HUES6 (cell line): ENCODE measurements at regions not wholly inside any gene's neighbourhood (a gene's known extent, or its start where the extent isn't known, plus 50 kb on each side); places are given as distances from the start of the nearest gene placed in this dataset.

Source experiments
- H3K27ac ChIP-seq: 2 replicates; pipeline ENCODE4 v1.7.0; 2013; ENCODE audit warnings: low read depth, mild to moderate bottlenecking, low read length, inconsistent platforms
- H3K27me3 ChIP-seq: 2 replicates; pipeline ENCODE4 v1.6.1; 2013; ENCODE audit warnings: low read length; ENCODE audit not compliant: control insufficient read depth, insufficient read depth
- H3K36me3 ChIP-seq: 2 replicates; pipeline ENCODE4 v1.6.1; 2013; ENCODE audit warnings: low read length; ENCODE audit not compliant: control insufficient read depth, insufficient read depth
- H3K4me1 ChIP-seq: 2 replicates; pipeline ENCODE4 v1.6.1; 2013; ENCODE audit warnings: low read length; ENCODE audit not compliant: control insufficient read depth, insufficient read depth
- H3K4me3 ChIP-seq: 2 replicates; pipeline ENCODE4 v1.5.1; 2013; ENCODE audit warnings: low read depth, low read length
- H3K9ac ChIP-seq: one replicate; pipeline ENCODE4 v1.6.1; 2013; ENCODE audit warnings: mild to moderate bottlenecking, low read length
- H3K9me3 ChIP-seq: 2 replicates; pipeline ENCODE4 v1.6.1; 2013; ENCODE audit warnings: low read depth, low read length; ENCODE audit not compliant: control insufficient read depth, insufficient read depth

DNA sequence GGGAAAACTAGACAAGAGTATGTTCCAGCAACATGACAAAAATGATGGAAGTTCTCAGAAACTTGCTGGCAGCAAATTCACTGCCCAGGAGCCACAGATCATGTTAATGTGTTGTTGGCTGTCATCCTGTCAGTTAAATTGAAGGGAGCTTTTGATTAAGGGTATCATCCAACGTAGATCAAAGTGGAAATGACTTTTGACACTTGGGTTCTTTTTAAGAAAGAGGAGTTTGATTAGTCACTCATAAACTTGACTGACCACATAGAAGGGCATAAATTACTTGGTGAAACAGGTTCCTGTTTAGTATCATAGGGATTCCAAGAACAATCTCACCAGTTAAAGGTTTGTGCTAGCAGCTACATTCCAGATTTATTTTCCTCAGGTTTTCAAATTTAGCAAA lies 288.7 kb downstream of the CSNK1G3 start:
- Histone ChIP-seq H3K36me3 (no peaks in the 10 kb centered on the region), H3K4me3 (no peak overlapping the region), H3K4me1 (peaks cover 29% of the 10 kb centered on the region), H3K9me3 (peaks cover 2% of the 10 kb centered on the region; the same call in 1 of the 2 replicates), H3K9ac (no peak overlapping the region), H3K27ac (no peak overlapping the region), H3K27me3 (no peaks in the 10 kb centered on the region)

DNA sequence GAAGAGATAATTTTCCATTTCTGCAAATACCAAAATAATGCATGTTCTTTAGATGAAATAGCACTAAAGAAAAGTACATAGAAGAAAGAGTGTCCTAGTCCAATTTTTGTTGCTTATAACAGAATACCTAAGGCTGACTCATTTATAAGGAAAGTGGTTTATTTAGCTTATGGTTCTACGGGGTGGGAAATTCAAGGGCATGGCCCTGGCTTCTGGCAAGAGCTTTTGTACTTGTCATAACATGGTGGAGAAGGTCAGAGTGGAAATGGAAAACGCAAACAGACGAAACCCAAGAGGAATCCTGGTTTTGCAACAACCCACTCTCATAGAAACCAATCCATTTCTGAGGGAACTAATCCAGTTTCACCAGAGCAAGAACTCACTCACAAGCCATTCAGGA lies 283.7 kb downstream of the CSNK1G3 start:
- H3K27me3 ChIP-seq, result no peaks in the 10 kb centered on the region
- no peaks in the 10 kb centered on the region for H3K4me1 ChIP-seq
- no peak overlapping the region for H3K4me3 ChIP-seq
- H3K9me3 ChIP-seq, result peaks cover 2% of the 10 kb centered on the region; the same call in 1 of the 2 replicates
- no peak overlapping the region for H3K9ac ChIP-seq
- H3K27ac ChIP-seq, result no peak overlapping the region
- no peaks in the 10 kb centered on the region for H3K36me3 ChIP-seq

DNA sequence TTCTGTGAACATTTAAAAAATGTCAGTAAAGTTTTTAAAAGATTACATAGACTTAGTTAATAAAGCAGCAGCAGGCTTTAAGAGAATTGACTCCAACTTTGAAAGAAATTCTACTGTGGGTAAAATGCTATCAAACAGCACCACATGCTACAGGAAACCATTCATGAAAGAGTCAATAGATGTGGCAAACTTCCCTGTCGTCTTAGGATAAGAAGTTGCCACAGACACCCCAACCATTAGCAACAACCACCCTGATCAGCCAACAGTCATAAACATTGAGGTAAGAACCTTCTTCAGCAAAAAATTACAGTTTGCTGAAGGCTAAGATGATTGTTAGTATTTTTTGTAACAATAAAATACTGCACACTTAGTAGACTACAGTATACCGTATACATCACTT lies 278.2 kb downstream of the CSNK1G3 start:
- no peak overlapping the region for H3K27ac ChIP-seq
- H3K27me3 ChIP-seq, result no peaks in the 10 kb centered on the region
- peaks cover 23% of the 10 kb centered on the region for H3K9me3 ChIP-seq
- H3K4me3 ChIP-seq, result no peak overlapping the region
- peaks cover 4% of the 10 kb centered on the region; the same call in 1 of the 2 replicates for H3K36me3 ChIP-seq
- H3K4me1 ChIP-seq, result peaks cover 14% of the 10 kb centered on the region
- no peak overlapping the region for H3K9ac ChIP-seq

DNA sequence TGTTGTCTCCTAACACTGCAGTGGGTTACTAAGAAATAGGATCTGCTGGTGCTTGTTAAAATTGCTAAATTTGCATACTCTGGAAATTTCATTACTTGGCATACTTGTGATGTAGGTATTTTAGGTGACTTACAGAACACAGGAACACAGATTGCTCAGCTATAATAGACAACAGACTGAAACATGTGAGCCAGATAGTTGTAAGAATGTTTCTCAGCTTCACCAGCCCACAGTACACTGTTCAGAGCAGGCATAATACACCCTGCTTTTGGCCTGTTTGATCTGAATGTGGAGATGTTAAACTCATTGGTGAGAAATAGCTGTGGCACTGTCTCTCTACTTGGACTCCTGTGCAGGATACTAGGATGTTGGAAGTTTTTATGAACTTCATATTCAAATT lies 275.7 kb downstream of the CSNK1G3 start:
- no peak overlapping the region for H3K9ac ChIP-seq
- H3K27me3 ChIP-seq, result no peaks in the 10 kb centered on the region
- peaks cover 18% of the 10 kb centered on the region for H3K4me1 ChIP-seq
- H3K27ac ChIP-seq, result no peak overlapping the region
- no peak overlapping the region for H3K4me3 ChIP-seq
- peaks cover 4% of the 10 kb centered on the region; the same call in 1 of the 2 replicates for H3K36me3 ChIP-seq
- H3K9me3 ChIP-seq, result peaks cover 23% of the 10 kb centered on the region

DNA sequence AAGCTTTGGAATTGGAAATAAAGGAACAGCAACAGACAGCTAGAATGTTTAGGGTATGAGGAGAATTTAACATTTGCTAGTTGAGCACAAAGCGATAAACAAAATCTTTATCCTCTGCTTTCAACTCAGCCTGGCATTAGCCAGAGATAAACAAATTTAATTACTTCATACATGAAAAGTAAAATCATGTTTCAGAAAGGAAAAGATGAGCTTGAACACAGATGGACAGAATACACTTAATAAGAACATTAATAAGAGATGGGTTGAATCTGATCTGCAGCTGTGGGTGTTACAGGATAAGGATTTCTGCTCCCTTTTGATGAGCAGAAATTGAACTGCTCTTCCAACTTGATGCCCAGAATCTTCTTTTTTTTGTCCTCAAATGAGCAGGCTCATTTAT lies 275.2 kb downstream of the CSNK1G3 start:
- H3K9me3 ChIP-seq, result peaks cover 23% of the 10 kb centered on the region
- no peak overlapping the region for H3K4me3 ChIP-seq
- H3K9ac ChIP-seq, result no peak overlapping the region
- H3K36me3 ChIP-seq, result peaks cover 4% of the 10 kb centered on the region; the same call in 1 of the 2 replicates
- H3K27ac ChIP-seq, result no peak overlapping the region
- H3K4me1 ChIP-seq, result peaks cover 18% of the 10 kb centered on the region
- H3K27me3 ChIP-seq, result no peaks in the 10 kb centered on the region

DNA sequence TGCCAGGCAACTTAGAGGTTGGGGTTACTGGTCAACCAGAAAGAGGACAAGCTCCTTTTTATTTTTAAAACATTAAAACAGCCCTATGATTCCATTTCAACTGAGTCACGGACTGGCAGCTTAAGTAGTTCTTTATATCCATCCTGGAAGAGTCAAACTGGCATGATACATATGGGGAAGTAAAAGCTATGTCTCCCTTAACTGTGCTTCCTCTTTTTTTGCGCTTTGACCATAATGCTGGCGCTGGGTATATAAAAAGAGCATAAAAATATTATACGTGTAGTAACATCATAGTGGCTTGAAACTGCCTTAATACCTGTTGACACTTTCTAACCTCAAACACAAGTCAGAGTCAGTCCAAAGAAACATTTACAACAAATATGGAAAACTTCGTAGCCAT lies 274.4 kb downstream of the CSNK1G3 start:
- H3K4me1 ChIP-seq, result peaks cover 18% of the 10 kb centered on the region
- peaks cover 23% of the 10 kb centered on the region for H3K9me3 ChIP-seq
- no peak overlapping the region for H3K9ac ChIP-seq
- peaks cover 4% of the 10 kb centered on the region; the same call in 1 of the 2 replicates for H3K36me3 ChIP-seq
- no peak overlapping the region for H3K4me3 ChIP-seq
- H3K27ac ChIP-seq, result no peak overlapping the region
- no peaks in the 10 kb centered on the region for H3K27me3 ChIP-seq

DNA sequence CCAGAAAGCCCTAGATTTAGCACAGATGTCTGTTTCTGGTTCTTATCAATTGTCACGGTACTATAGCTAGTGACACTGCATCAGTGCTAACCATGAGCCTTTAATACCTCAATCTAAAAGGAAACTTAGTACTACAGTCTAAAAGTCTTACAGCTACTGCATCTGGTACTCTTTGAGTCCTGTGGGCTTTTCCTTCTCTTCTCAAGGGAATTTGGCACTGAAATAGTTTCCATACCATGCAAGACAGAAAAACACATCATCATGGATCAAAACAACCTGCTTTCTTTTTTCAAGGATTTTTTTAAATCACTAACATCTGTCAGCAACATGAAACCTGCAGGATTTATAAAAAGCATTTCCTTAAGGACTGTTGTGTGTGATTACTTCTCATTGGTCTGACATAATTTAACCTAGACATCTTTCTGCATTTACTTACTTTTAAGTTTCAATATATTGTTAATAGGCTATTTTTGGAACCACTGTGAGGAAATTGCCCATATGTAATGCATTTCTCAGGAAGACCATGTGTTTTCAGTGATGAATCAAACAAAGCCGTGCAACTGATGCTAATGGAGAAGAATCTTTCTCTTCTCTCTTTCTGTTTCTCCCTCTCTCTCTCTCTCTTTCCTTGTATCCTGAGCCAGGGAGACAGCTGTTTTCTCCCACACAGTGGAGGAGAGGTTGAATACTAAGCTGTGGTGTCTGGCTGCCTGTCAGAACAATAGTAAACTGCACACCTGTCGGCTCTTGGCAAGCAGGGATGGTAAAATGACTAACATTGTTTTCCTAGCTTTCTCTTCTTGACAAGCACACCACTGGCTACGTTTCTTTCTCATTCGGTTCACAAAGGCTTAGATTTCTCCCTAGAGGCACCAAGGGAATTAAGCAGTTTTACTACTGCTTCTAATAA lies 273.4 kb downstream of the CSNK1G3 start:
- no peak overlapping the region for H3K4me3 ChIP-seq
- H3K9ac ChIP-seq, result no peak overlapping the region
- peaks cover 18% of the 10 kb centered on the region for H3K4me1 ChIP-seq
- peaks cover 4% of the 10 kb centered on the region; the same call in 1 of the 2 replicates for H3K36me3 ChIP-seq
- H3K27ac ChIP-seq, result no peak overlapping the region
- peaks cover 22% of the 10 kb centered on the region for H3K9me3 ChIP-seq
- H3K27me3 ChIP-seq, result no peaks in the 10 kb centered on the region

DNA sequence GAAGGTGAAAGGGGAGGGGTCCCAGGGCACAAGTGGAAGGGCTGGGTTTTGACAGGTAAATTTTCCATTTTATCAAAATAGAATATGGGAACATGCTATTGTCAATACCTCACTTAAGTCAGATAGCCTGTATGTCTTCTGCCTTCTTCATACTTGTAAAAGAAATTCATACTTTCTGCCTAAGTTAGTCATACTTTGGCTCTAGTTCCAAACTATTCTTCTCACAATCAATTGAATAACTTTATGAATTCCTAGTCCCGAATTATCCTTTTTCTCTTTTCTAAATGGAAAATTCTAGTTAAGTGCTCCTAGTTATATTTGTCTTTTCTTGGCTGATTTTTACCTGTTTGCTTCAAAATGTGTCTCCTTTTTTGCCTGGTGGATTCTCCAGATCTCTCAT lies 271.4 kb downstream of the CSNK1G3 start:
- H3K4me1 ChIP-seq, result peaks cover 18% of the 10 kb centered on the region
- no peak overlapping the region for H3K9ac ChIP-seq
- H3K4me3 ChIP-seq, result no peak overlapping the region
- peaks cover 2% of the 10 kb centered on the region; the same call in 1 of the 2 replicates for H3K9me3 ChIP-seq
- H3K27me3 ChIP-seq, result no peaks in the 10 kb centered on the region
- no peak overlapping the region for H3K27ac ChIP-seq
- H3K36me3 ChIP-seq, result no peaks in the 10 kb centered on the region

DNA sequence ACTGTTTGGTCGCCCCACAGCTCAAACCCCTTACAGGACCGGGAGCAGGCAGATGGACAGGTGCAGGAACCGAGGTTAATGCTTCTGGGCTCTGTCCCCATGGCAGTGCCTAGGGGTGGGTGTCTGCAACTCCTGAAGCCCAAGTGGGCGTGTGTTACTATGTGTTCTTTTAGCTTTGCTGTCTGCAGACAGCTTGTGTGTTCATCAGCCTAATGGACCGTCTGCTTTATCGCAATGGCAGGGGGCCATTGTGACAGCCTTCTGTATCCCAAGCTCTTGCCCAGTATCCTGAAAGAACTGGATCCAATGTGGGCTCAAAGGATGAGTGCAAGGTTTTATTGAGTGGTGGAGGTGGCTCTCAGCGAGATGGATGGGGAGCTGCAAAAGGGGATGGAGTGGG lies 266.7 kb downstream of the CSNK1G3 start:
- Histone ChIP-seq H3K9me3 (peaks cover 1% of the 10 kb centered on the region; the same call in 1 of the 2 replicates), H3K36me3 (no peaks in the 10 kb centered on the region), H3K4me3 (no peak overlapping the region), H3K4me1 (no peaks in the 10 kb centered on the region), H3K27me3 (no peaks in the 10 kb centered on the region), H3K9ac (no peak overlapping the region), H3K27ac (no peak overlapping the region)

DNA sequence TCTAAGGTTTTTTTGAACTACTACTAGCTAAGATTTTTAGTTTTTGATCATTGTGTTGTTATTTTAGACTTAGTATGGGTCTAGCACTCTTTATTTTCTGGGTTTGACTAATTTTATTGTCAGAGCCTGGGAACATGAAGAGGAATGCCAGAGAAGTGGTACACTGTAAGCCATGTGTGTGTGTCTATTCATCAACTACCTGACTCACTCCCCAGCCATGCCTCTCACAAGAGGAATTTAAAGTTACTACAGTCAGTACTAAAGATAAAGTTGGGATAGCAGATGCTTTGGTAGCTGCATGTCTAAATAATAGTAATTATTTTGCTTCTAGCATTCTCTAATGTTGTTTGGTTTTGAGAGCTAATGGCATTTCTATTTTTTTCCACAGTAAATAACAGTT lies 264.8 kb downstream of the CSNK1G3 start:
- no peak overlapping the region for H3K4me3 ChIP-seq
- H3K36me3 ChIP-seq, result no peaks in the 10 kb centered on the region
- H3K27me3 ChIP-seq, result no peaks in the 10 kb centered on the region
- H3K27ac ChIP-seq, result no peak overlapping the region
- peaks cover 19% of the 10 kb centered on the region for H3K9me3 ChIP-seq
- no peak overlapping the region for H3K9ac ChIP-seq
- H3K4me1 ChIP-seq, result no peaks in the 10 kb centered on the region

DNA sequence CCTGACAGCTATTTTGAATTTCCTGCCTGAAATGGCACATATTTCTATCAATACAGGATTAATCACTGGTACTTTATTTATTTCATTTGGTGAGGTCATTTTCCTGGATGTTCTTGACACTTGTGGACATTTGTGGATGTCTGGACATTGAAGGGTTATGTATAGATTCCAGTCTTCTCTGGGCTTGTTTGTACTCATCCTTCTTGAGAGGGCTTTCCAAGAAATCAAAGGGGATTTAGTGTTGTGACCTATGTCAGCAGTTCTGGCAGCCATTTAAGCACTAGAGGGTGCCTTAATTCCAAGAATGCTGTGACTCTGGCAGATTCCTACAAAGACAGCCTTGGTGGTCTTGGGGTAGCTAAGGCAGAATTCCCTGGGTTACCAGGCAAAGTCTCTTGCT lies 259.7 kb downstream of the CSNK1G3 start:
- peaks cover 35% of the 10 kb centered on the region for H3K9me3 ChIP-seq
- no peaks in the 10 kb centered on the region for H3K4me1 ChIP-seq

More for the DNA sequence above, 259.7 kb downstream of the CSNK1G3 start:
- Histone ChIP-seq H3K4me3 (no peak overlapping the region), H3K9ac (no peak overlapping the region), H3K36me3 (no peaks in the 10 kb centered on the region), H3K27me3 (no peaks in the 10 kb centered on the region), H3K27ac (no peak overlapping the region)
